GM12878 (cell line): ENCODE measurements at regions not wholly inside any gene's neighbourhood (a gene's known extent, or its start where the extent isn't known, plus 50 kb on each side); places are given as distances from the start of the nearest gene placed in this dataset.

Source experiments
- ATAC-seq: fragments of 200-7000 bp; cut with Tn5 transposase; 3 replicates; pipeline ENCODE4 v1.9.1; 2020; ENCODE audit warnings: mild to moderate bottlenecking, moderate library complexity
- BruUV-seq: library from RNA; stranded (reverse); fragments of 400-500 nt; replicated peaks from 2 replicates; lab custom pipeline; 2021; lab: Mats Ljungman, UMichigan
- CTCF ChIA-PET: fragments of 300-600 bp; sonication (Branson Sonifier 250); formaldehyde crosslinking; extraction: SDS; loops from one replicate; lab custom pipeline; 2021; ENCODE audit warnings: inconsistent platforms; lab: Yijun Ruan, JAX
- POLR2A ChIA-PET: fragments of 350-600 bp; formaldehyde crosslinking; extraction: SDS; loops from one replicate; lab custom pipeline; 2021; ENCODE audit warnings: inconsistent platforms; lab: Charles Lee
- RAD21 ChIA-PET: fragments of 300-600 bp; sonication (Branson Sonifier 250); formaldehyde crosslinking; loops from one replicate; lab custom pipeline; 2023; ENCODE audit warnings: antibody characterized with exemption; ENCODE audit not compliant: unreplicated experiment; lab: Charles Lee
- SMC1A ChIA-PET: fragments of 300-600 bp; sonication (Branson Sonifier 250); formaldehyde crosslinking; loops from one replicate; lab custom pipeline; 2023; ENCODE audit not compliant: unreplicated experiment, uncharacterized antibody; lab: Charles Lee
- DNase-seq: peaks from one replicate; pipeline ENCODE4 v3.0.0-alpha.2; 2011; ENCODE audit warnings: low read depth, low spot score
- FAIRE-seq: peaks from 3 replicates; lab custom pipeline; 2011; peaks lifted over from hg19 to GRCh38; lab: Jason Lieb, UNC
- H2AFZ ChIP-seq: 2 replicates; pipeline ENCODE4 v1.6.0; 2011; ENCODE audit warnings: low read depth, low read length, control low read depth; ENCODE audit not compliant: control insufficient read depth
- H3K27ac ChIP-seq: 2 replicates; pipeline ENCODE4 v1.5.1; 2011; ENCODE audit warnings: control low read depth; ENCODE audit not compliant: control insufficient read depth, insufficient read depth
- H3K27me3 ChIP-seq, 2 experiments: replicated peaks in 1 of 2; 2 replicates each; pipeline versions ENCODE4 v1.6.0 to v1.6.1; 2011; ENCODE audit warnings: low read length in 1 of 2; ENCODE audit not compliant: control insufficient read depth in 2 of 2, insufficient read depth in 2 of 2
- H3K36me3 ChIP-seq, 2 experiments: 2 replicates each; pipeline ENCODE4 v1.5.1; 2011; ENCODE audit warnings: low read length in 1 of 2; ENCODE audit not compliant: control insufficient read depth in 2 of 2, insufficient read depth in 2 of 2
- H3K4me1 ChIP-seq: 2 replicates; pipeline ENCODE4 v1.6.1; 2011; ENCODE audit warnings: mild to moderate bottlenecking, low read length, moderate library complexity, mixed read lengths; ENCODE audit not compliant: control insufficient read depth, insufficient read depth
- H3K4me2 ChIP-seq: 2 replicates; pipeline ENCODE4 v1.6.0; 2011; ENCODE audit warnings: control low read depth; ENCODE audit not compliant: control insufficient read depth, insufficient read depth
- H3K4me3 ChIP-seq: fragments of 200-600 bp; sonication (generic); 2 replicates; pipeline ENCODE4 v1.5.1; 2016
- H3K79me2 ChIP-seq: 2 replicates; pipeline ENCODE4 v1.6.0; 2011; ENCODE audit warnings: low read length; ENCODE audit not compliant: control insufficient read depth, insufficient read depth
- H3K9ac ChIP-seq: 2 replicates; pipeline ENCODE4 v1.8.0; 2011; ENCODE audit warnings: low read length, control low read depth, mixed read lengths; ENCODE audit not compliant: control insufficient read depth, insufficient read depth
- H3K9me3 ChIP-seq: replicated peaks from 3 replicates; pipeline ENCODE4 v1.5.1; 2011; ENCODE audit warnings: mild to moderate bottlenecking, low read length; ENCODE audit not compliant: control insufficient read depth, insufficient read depth
- H4K20me1 ChIP-seq: 2 replicates; pipeline ENCODE4 v1.6.0; 2011; ENCODE audit not compliant: control insufficient read depth, insufficient read depth
- ATF3 ChIP-seq: IDR thresholded peaks from 2 replicates; pipeline ENCODE4 v1.6.1; 2011; ENCODE audit warnings: low read depth, mild to moderate bottlenecking, low read length, moderate library complexity, borderline replicate concordance; ENCODE audit errors: extremely low read depth
- CBX5 ChIP-seq: sonication (generic); IDR thresholded peaks from 2 replicates; pipeline ENCODE4 v1.6.1; 2016; ENCODE audit warnings: low read depth, moderate library complexity, mild to moderate bottlenecking, inconsistent platforms
- NR2C1 ChIP-seq: fragments of 450-650 bp; IDR thresholded peaks from 2 replicates; pipeline ENCODE4 v1.6.1; 2017; ENCODE audit warnings: antibody characterized with exemption, mild to moderate bottlenecking, moderate library complexity
- TBL1XR1 ChIP-seq: IDR thresholded peaks from 2 replicates; pipeline ENCODE4 v1.6.1; 2012; ENCODE audit warnings: low read depth, low read length, improper control_type of control experiment
- ZZZ3 ChIP-seq: IDR thresholded peaks from 2 replicates; pipeline ENCODE4 v1.6.1; 2011; ENCODE audit warnings: low read depth; ENCODE audit not compliant: control insufficient read depth, insufficient read length
- WGBS: methylation state at CpG from one replicate; pipeline ENCODE4 v1.1.6; 2016; ENCODE audit warnings: low lambda C conversion rate; ENCODE audit not compliant: insufficient replicate concordance, insufficient coverage; ENCODE audit errors: missing lambda C conversion rate; 5-methylcytosine and 5-hydroxymethylcytosine counted together
- in situ Hi-C: fragments of 300-500 bp; cut with MboI; formaldehyde crosslinking; loops from 9 replicates; pipeline ENCODE4 v1.14.3; 2018; ENCODE audit warnings: mixed read lengths
- intact Hi-C: fragments of 100-400 bp; cut with micrococcal nuclease; formaldehyde crosslinking; loops from one replicate; pipeline ENCODE4 v1.14.2; 2022; ENCODE audit not compliant: unreplicated experiment
- TF ChIP-seq, protein P1 (sequence below): IDR thresholded peaks from 2 replicates; pipeline ENCODE4 v1.6.1; 2012; ENCODE audit warnings: low read depth, low read length, improper control_type of control experiment
- TF ChIP-seq, protein P2 (sequence below): fragments of 450-650 bp; IDR thresholded peaks from 2 replicates; pipeline ENCODE4 v1.6.1; 2017; ENCODE audit warnings: mild to moderate bottlenecking, moderate library complexity

GRCh38 chr3:4222574-4223175 lies 80.5 kb upstream of the SETMAR start:
- Histone ChIP-seq H3K9me3 (no peaks in the 10 kb centered on the region), H4K20me1 (no peaks in the 10 kb centered on the region), H3K4me2 (no peak overlapping the region)
- FAIRE-seq = no peak
- no TSS peak for BruUV-seq
- intact Hi-C loops = no loop called here
- in situ Hi-C loops = no loop called here
- TF ChIP-seq, protein P1, sequence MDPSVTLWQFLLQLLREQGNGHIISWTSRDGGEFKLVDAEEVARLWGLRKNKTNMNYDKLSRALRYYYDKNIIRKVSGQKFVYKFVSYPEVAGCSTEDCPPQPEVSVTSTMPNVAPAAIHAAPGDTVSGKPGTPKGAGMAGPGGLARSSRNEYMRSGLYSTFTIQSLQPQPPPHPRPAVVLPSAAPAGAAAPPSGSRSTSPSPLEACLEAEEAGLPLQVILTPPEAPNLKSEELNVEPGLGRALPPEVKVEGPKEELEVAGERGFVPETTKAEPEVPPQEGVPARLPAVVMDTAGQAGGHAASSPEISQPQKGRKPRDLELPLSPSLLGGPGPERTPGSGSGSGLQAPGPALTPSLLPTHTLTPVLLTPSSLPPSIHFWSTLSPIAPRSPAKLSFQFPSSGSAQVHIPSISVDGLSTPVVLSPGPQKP = no peak
- no peak for TF ChIP-seq NR2C1
- no peak for TF ChIP-seq TBL1XR1
- no peak for TF ChIP-seq ZZZ3
- TF ChIP-seq, protein P2, sequence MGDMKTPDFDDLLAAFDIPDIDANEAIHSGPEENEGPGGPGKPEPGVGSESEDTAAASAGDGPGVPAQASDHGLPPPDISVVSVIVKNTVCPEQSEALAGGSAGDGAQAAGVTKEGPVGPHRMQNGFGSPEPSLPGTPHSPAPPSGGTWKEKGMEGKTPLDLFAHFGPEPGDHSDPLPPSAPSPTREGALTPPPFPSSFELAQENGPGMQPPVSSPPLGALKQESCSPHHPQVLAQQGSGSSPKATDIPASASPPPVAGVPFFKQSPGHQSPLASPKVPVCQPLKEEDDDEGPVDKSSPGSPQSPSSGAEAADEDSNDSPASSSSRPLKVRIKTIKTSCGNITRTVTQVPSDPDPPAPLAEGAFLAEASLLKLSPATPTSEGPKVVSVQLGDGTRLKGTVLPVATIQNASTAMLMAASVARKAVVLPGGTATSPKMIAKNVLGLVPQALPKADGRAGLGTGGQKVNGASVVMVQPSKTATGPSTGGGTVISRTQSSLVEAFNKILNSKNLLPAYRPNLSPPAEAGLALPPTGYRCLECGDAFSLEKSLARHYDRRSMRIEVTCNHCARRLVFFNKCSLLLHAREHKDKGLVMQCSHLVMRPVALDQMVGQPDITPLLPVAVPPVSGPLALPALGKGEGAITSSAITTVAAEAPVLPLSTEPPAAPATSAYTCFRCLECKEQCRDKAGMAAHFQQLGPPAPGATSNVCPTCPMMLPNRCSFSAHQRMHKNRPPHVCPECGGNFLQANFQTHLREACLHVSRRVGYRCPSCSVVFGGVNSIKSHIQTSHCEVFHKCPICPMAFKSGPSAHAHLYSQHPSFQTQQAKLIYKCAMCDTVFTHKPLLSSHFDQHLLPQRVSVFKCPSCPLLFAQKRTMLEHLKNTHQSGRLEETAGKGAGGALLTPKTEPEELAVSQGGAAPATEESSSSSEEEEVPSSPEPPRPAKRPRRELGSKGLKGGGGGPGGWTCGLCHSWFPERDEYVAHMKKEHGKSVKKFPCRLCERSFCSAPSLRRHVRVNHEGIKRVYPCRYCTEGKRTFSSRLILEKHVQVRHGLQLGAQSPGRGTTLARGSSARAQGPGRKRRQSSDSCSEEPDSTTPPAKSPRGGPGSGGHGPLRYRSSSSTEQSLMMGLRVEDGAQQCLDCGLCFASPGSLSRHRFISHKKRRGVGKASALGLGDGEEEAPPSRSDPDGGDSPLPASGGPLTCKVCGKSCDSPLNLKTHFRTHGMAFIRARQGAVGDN = no peak
- no peak for TF ChIP-seq ATF3
- TF ChIP-seq CBX5 = no peak
- TF ChIP-seq, all 136 proteins: peak for 0
- ChIA-PET CTCF (no interaction called here), POLR2A (no interaction called here), RAD21 (no interaction called here), SMC1A (interaction anchor here (1.0 kb wide), 1 partner anchor 70 kb away, joined by 3 read pairs; no protein-coding TSS in a partner anchor)
- Histone ChIP-seq H3K4me1 (no peaks in the 10 kb centered on the region), H2AFZ (no peak overlapping the region), H3K9ac (no peak overlapping the region), H3K27ac (no peak overlapping the region), H3K79me2 (no peaks in the 10 kb centered on the region), H3K36me3 (no peaks in the 10 kb centered on the region), H3K27me3 (no peaks in the 10 kb centered on the region), H3K4me3 (no peak overlapping the region)
- DNase-seq (no peak), ATAC-seq (no peak)
- WGBS = 34% methylated on average over 5 of the region's 5 CpGs
